Panc1 (cell line): ENCODE measurements at regions not wholly inside any gene's neighbourhood (a gene's known extent, or its start where the extent isn't known, plus 50 kb on each side); places are given as distances from the start of the nearest gene placed in this dataset.
"Not testable (repeated sequence)": the region's sequence is repeated elsewhere in the genome, so short reads cannot be mapped to it uniquely, and the experiment has no call there.

Source experiments
- CTCF ChIP-seq: fragments of 450-650 bp; IDR thresholded peaks from 2 replicates; pipeline ENCODE4 v1.5.1; 2017; ENCODE audit warnings: mild to moderate bottlenecking
- POLR2AphosphoS5 ChIP-seq: IDR thresholded peaks from 2 replicates; pipeline ENCODE4 v1.6.1; 2012; ENCODE audit warnings: mild to moderate bottlenecking, low read depth, low read length, moderate library complexity
- REST ChIP-seq, 2 experiments: IDR thresholded peaks; 2 replicates each; pipeline ENCODE4 v1.6.1; 2011 to 2012; ENCODE audit warnings: low read depth in 2 of 2, control low read depth in 1 of 2, low read length in 1 of 2, mild to moderate bottlenecking in 1 of 2, moderate library complexity in 1 of 2; ENCODE audit not compliant: insufficient read depth in 1 of 2
- SIN3A ChIP-seq: IDR thresholded peaks from 2 replicates; pipeline ENCODE4 v1.6.1; 2012; ENCODE audit warnings: low read depth, mild to moderate bottlenecking, low read length, moderate library complexity, borderline replicate concordance; ENCODE audit not compliant: insufficient read depth
- TCF7L2 ChIP-seq: IDR thresholded peaks from 2 replicates; pipeline ENCODE4 v1.6.1; 2011; ENCODE audit warnings: mild to moderate bottlenecking, low read depth, low read length, inconsistent platforms

GRCh38 chr6:802223-802622, 109.3 kb upstream of the EXOC2 start:
- not testable (repeated sequence) for TF ChIP-seq CTCF; POLR2AphosphoS5; REST (IDR thresholded peaks at IDR 0.05; ENCODE audit: insufficient read depth in 1 of 2, low read depth in 2 of 2, low read length in 1 of 2); SIN3A; TCF7L2
